CD4-positive, alpha-beta T cell (primary cell): ENCODE measurements at regions not wholly inside any gene's neighbourhood (a gene's known extent, or its start where the extent isn't known, plus 50 kb on each side); places are given as distances from the start of the nearest gene placed in this dataset.

Experiments used
- ATAC-seq: fragments of 200-7000 bp; cut with Tn5 transposase; one replicate; pipeline ENCODE4 v1.10.0; 2022; ENCODE audit warnings: mild to moderate bottlenecking; ENCODE audit not compliant: poor library complexity
- CTCF ChIA-PET: fragments of 350-600 bp; sonication (Branson Sonifier 250); formaldehyde crosslinking; loops from one replicate; lab custom pipeline; 2021; ENCODE audit warnings: antibody characterized with exemption, inconsistent platforms; lab: Charles Lee
- POLR2A ChIA-PET: fragments of 350-600 bp; sonication (Branson Sonifier 250); formaldehyde crosslinking; loops from one replicate; lab custom pipeline; 2021; ENCODE audit warnings: antibody characterized with exemption, inconsistent platforms; lab: Charles Lee
- DNase-seq, 14 experiments: peaks; one replicate each; pipeline ENCODE4 v3.0.0-alpha.2; 2013 to 2020; ENCODE audit warnings: mixed read lengths in 2 of 14
- H3K27ac ChIP-seq, 2 donors: one replicate each; pipeline versions ENCODE4 v1.5.1 to v1.7.0; 2013; ENCODE audit warnings: low read length in 2 of 2, low read depth in 1 of 2, mild to moderate bottlenecking in 1 of 2
- H3K27me3 ChIP-seq, 2 experiments: 1 replicate in 1 of 2; 2 replicates in 1 of 2; pipeline versions ENCODE4 v1.6.1 to v1.7.0; 2013; ENCODE audit warnings: low read length in 2 of 2, control low read depth in 1 of 2, mild to moderate bottlenecking in 1 of 2, moderate library complexity in 1 of 2; ENCODE audit not compliant: insufficient read depth in 2 of 2, control insufficient read depth in 1 of 2
- H3K36me3 ChIP-seq: one replicate; pipeline ENCODE4 v1.6.1; 2013; ENCODE audit warnings: low read length, control low read depth; ENCODE audit not compliant: insufficient read depth
- H3K4me1 ChIP-seq: one replicate; pipeline ENCODE4 v1.6.1; 2013; ENCODE audit warnings: low read length, control low read depth; ENCODE audit not compliant: insufficient read depth
- H3K4me3 ChIP-seq: one replicate; pipeline ENCODE4 v1.5.1; 2013; ENCODE audit warnings: mild to moderate bottlenecking, low read length, moderate library complexity
- H3K9me3 ChIP-seq, 2 experiments: 1 replicate in 1 of 2; 2 replicates in 1 of 2; pipeline versions ENCODE4 v1.6.1 to v1.7.0; 2013; ENCODE audit warnings: low read length in 2 of 2, mild to moderate bottlenecking in 2 of 2, control low read depth in 1 of 2, moderate library complexity in 1 of 2; ENCODE audit not compliant: control insufficient read depth in 1 of 2, insufficient read depth in 1 of 2
- H3K27ac Mint-ChIP-seq: one replicate; pipeline ENCODE4 v1.8.0; 2020; ENCODE audit warnings: mixed read lengths
- H3K27me3 Mint-ChIP-seq: one replicate; pipeline ENCODE4 v1.8.0; 2021; ENCODE audit warnings: mixed read lengths
- H3K36me3 Mint-ChIP-seq: one replicate; pipeline ENCODE4 v1.8.0; 2021; ENCODE audit warnings: low read depth, mixed read lengths
- H3K4me1 Mint-ChIP-seq: one replicate; pipeline ENCODE4 v1.8.0; 2021; ENCODE audit warnings: low read depth, mixed read lengths
- H3K4me3 Mint-ChIP-seq: one replicate; pipeline ENCODE4 v1.8.0; 2020; ENCODE audit warnings: mild to moderate bottlenecking, mixed read lengths
- H3K9me3 Mint-ChIP-seq: one replicate; pipeline ENCODE4 v1.8.0; 2020; ENCODE audit warnings: mixed read lengths
- CTCF ChIP-seq: fragments of 200-600 bp; IDR thresholded peaks from one replicate; pipeline ENCODE4 v1.8.0; 2022; ENCODE audit warnings: antibody characterized with exemption, mild to moderate bottlenecking
- intact Hi-C, 2 experiments: fragments of 100-400 bp; cut with DNase I in 1 of 2; cut with micrococcal nuclease in 1 of 2; formaldehyde crosslinking; loops; one replicate each; pipeline versions ENCODE4 v1.15.1 to v1.9.0; 2023 to 2025; cut with DNase I, micrococcal nuclease

- Histone ChIP-seq H3K36me3 (no peaks in the 10 kb centered on the region), H3K27me3 (no peaks in the 10 kb centered on the region), H3K4me3 (no peak overlapping the region), H3K9me3 (no peaks in the 10 kb centered on the region), H3K27ac (no peak overlapping the region), H3K4me1 (no peaks in the 10 kb centered on the region)
- no peaks in the 10 kb centered on the region for H3K4me1 Mint-ChIP-seq
- H3K4me3 Mint-ChIP-seq = no peak overlapping the region
- DNase-seq (no peak), ATAC-seq (no peak)
- no peaks in the 10 kb centered on the region for H3K9me3 Mint-ChIP-seq
- H3K36me3 Mint-ChIP-seq = no peaks in the 10 kb centered on the region
- intact Hi-C loops = no loop called here
- ChIA-PET POLR2A (no interaction called here), CTCF (no interaction called here)
- no peak overlapping the region for H3K27ac Mint-ChIP-seq
- H3K27me3 Mint-ChIP-seq = peaks cover 18% of the 10 kb centered on the region
- no peak for TF ChIP-seq CTCF
These were observed 101.4 kb upstream of the ATP8B1 start for GRCh38 chr18:57904535-57904934.

GRCh38 chr18:57902721-57903120, 99.6 kb upstream of the ATP8B1 start:
- Mint-ChIP-seq H3K27ac (no peak overlapping the region), H3K4me1 (no peaks in the 10 kb centered on the region), H3K27me3 (peaks cover 19% of the 10 kb centered on the region), H3K36me3 (no peaks in the 10 kb centered on the region), H3K9me3 (no peaks in the 10 kb centered on the region), H3K4me3 (no peak overlapping the region)
- no peaks in the 10 kb centered on the region for H3K36me3 ChIP-seq
- intact Hi-C loops = no loop called here
- H3K27ac ChIP-seq = no peak overlapping the region
- no peaks in the 10 kb centered on the region for H3K9me3 ChIP-seq
- ATAC-seq (no peak), DNase-seq (no peak)
- no peaks in the 10 kb centered on the region for H3K4me1 ChIP-seq
- no peak overlapping the region for H3K4me3 ChIP-seq
- CTCF ChIA-PET = interaction anchor here (1.1 kb wide), 1 partner anchor 16 kb away, joined by 3 read pairs; no protein-coding TSS in a partner anchor
- no peak for TF ChIP-seq CTCF
- H3K27me3 ChIP-seq = no peaks in the 10 kb centered on the region
- POLR2A ChIA-PET = no interaction called here

- POLR2A ChIA-PET = no interaction called here
- CTCF ChIA-PET = no interaction called here
These were observed 98.9 kb upstream of the ATP8B1 start for GRCh38 chr18:57901825-57902589.

More at GRCh38 chr18:57901825-57902589, 98.9 kb upstream of the ATP8B1 start:
- Histone ChIP-seq H3K4me1 (no peaks in the 10 kb centered on the region), H3K9me3 (no peaks in the 10 kb centered on the region), H3K4me3 (no peak overlapping the region), H3K27ac (no peak overlapping the region), H3K27me3 (no peaks in the 10 kb centered on the region), H3K36me3 (no peaks in the 10 kb centered on the region)
- no peaks in the 10 kb centered on the region for H3K36me3 Mint-ChIP-seq
- peaks cover 13% of the 10 kb centered on the region for H3K27me3 Mint-ChIP-seq
- no peak overlapping the region for H3K4me3 Mint-ChIP-seq
- ATAC-seq (no peak), DNase-seq (no peak)
- H3K4me1 Mint-ChIP-seq = no peaks in the 10 kb centered on the region
- no peaks in the 10 kb centered on the region for H3K9me3 Mint-ChIP-seq
- H3K27ac Mint-ChIP-seq = no peak overlapping the region
- TF ChIP-seq CTCF = no peak
- intact Hi-C loops = no loop called here
